ENCODE measurements at regions not wholly inside any gene's neighbourhood (a gene's known extent, or its start where the extent isn't known, plus 50 kb on each side); places are given as distances from the start of the nearest gene placed in this dataset.

GRCh38 chr20:43304598-43304997 is 114.9 kb upstream of the PTPRT start:
- no peak for DNase-seq

GRCh38 chr20:43302936-43303335 is 113.2 kb upstream of the PTPRT start:
- DNase-seq = no peak

- no peak for DNase-seq
These were observed 111.2 kb upstream of the PTPRT start for GRCh38 chr20:43300901-43301300.

DNA sequence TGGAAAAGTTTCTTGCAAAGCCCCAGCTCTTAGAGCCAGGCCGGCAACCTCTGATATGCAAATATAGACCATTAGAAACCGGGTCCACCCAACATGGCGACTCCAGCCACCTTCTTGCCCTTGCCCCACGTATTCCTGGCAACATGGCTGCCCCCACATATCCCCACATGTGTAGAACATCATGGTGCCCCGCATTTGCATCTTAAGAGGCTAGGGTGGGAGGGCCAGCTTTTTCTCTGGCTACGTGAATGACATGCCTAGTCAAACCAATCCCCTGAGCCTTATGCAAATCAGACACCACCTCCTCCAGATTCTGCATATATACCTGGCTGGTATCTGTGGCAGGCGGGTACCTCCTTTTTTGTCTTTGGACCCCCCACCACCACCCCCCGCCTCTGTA is 106.1 kb upstream of the PTPRT start:
- DNase-seq = no peak

- DNase-seq = no peak
These were observed 105.6 kb upstream of the PTPRT start for GRCh38 chr20:43295263-43295662.

GRCh38 chr20:43294031-43294430 is 104.3 kb upstream of the PTPRT start:
- no peak for DNase-seq

GRCh38 chr20:43293068-43293786 is 103.5 kb upstream of the PTPRT start:
- no peak for DNase-seq

DNA sequence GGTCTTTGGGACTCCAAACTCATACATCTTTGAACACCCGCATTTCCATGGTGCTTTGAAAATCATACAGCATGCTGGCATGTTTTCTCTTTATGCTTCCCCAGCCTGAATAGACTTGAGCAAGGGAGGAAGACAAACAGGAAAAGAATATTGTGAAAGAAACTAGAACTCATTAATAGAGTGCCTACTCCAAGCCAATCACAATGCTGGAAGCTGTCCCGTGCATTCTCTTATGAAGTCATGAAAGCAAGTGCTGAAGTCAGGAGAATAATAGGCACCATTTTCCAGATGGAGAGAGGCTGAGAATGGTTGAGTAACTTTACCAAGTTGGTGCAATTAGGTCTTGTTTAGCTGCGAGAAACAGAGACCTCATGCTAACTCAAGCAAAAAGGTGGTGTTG is 102.5 kb upstream of the PTPRT start:
- DNase-seq = no peak

- DNase-seq = no peak
These were observed 97.9 kb upstream of the PTPRT start for GRCh38 chr20:43287637-43288036.

DNA sequence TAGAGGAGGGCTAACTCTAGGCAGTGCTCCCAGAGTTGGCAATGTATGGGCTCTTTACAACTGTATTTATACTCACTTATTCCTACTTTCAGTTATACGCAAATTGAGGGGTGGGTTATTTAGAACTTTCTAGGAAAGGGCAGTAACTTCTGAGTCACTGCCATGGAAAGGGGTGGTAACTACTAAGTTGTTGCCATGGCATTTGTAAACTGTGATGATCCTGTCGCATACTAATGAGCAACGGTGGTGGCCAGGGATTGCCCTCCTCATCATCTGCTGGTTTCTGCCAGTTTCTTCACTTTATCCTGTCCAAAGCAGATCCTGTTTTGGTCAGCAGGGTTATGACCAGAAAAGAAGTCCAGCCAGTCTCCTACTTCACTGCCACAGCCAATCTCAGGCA is 95.5 kb upstream of the PTPRT start:
- no peak for DNase-seq

- no peak for DNase-seq
These were observed 94.8 kb upstream of the PTPRT start for GRCh38 chr20:43284486-43284885.

GRCh38 chr20:43283126-43283525 is 93.4 kb upstream of the PTPRT start:
- no peak for DNase-seq

DNA sequence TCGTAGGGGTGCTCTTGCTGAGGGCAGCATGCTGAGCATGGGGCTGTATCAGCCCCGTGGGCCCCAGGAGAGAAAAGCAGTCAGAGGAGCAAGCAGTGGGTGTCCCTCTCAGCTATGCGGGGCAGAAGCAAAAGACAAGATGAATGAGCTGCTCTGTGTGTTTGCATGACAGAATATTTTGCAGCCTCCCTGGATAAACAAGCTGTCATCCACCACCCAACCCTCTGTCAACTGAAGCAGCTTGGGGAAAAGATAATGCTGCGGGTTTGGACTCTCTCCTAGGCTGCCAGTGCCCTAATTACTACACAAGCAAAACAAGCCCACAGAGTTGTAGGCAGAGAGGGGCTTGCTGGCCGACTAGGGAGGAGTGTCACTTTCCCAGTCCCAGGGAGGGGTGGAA is 82.3 kb upstream of the PTPRT start:
- DNase-seq = no peak

DNA sequence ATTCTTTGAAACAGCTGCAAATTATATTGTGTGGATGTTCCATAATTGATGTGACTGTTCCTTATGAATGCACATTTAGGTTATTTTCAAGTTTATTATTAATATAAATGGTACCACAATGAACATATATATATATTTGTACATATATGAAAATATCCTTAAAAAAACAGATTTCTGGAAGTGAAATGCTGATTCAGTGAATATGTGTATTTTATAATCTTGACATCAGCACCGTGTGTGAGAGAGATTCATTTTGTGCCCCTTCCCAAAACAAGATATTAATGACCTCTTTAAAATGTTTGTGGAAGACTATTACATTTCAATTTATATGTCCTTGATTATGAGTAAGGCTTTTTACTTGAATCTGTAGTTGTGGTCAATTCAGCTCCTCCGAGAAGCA is 75.7 kb upstream of the PTPRT start:
- no peak for DNase-seq

GRCh38 chr20:43263226-43263625 is 73.5 kb upstream of the PTPRT start:
- no peak for DNase-seq

DNA sequence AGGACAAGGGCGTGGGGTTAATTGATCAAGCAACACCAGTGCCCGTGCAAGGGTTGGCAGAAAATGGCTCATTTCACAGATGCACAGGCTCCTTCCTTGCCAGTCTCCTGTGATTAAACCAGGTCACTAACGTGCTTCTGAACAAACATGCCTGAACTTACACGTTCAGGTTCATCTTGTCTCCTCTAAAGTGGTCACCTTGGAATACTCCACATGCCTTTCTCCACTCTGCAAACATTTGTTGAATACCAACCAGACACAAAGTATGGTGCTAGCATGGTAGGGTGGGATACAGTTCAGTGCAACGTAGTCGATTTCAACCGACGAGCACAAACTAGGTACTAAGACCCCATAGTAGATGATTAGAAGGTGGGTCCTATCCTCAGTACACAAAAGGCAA is 72.6 kb upstream of the PTPRT start:
- DNase-seq = no peak

DNA sequence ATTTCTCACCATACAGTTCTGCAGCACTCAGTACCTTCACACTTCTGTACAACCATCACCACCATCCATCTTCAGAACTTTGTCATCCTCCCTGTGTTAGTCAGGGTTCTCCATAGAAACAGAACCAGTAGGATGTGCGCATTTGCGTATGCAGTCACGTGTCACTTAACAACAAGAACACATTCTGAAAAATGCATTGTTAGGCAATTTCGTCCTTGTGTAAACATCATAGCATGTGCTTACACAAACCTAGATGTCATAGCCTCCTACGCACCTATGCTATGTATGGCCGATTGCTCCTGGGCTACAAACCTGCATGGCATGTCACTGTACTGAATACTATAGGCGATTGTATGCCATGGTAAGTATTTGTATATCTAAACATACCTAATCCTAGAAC is 66.2 kb upstream of the PTPRT start:
- DNase-seq = no peak

- no peak for DNase-seq
These were observed 63.1 kb upstream of the PTPRT start for GRCh38 chr20:43252761-43253160.

- DNase-seq = no peak
These were observed 58.6 kb upstream of the PTPRT start for GRCh38 chr20:43248341-43248740.

GRCh38 chr20:43247361-43247760 is 57.7 kb upstream of the PTPRT start:
- no peak for DNase-seq

DNA sequence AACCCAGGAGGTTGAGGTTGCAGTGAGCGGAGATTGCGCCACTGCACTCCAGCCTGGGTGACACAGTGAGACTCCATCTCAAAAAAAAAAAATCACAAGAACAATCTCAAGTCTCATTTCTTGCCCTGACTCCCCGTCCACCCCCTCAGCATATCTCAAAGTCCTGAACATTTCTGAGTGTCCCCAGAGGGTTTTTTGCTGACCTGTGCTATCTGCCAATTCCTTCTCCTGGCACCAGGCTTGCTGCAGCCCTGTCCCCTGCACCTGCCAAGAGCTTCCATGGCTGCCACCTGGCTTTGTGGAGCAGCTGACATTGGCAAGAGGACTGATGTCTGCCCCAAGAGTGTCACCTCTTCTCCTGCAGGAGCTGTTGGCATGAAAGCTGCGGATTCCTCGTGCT is 54.9 kb upstream of the PTPRT start:
- DNase-seq = no peak

DNA sequence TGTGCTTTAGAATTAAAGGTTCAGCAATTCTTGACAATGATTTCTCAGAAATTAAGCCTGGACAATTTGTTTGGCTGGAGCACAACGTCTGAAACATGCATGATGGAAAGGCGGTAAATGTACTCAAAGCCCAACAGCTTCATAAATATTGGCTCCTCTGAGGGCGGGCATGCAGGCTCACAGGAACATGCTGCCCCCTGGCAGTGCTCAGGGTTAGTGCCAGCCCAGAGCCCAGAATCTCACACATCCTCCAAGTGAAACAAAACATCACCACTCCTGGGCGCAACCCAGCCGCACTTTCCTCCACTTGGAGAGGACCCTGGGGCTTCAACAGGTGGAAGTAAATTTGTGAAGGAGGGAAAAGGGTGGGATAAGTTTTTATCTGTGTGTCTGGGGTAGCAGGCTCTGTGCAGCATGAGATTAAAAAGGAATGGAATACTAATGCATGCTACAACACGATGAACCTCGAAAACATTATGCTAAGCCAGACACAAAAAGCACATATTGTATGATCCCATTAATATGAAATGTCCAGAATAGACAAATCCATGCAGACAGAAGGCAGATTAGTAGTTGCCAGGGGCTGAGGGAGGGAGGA is 54.1 kb upstream of the PTPRT start:
- DNase-seq = no peak

DNA sequence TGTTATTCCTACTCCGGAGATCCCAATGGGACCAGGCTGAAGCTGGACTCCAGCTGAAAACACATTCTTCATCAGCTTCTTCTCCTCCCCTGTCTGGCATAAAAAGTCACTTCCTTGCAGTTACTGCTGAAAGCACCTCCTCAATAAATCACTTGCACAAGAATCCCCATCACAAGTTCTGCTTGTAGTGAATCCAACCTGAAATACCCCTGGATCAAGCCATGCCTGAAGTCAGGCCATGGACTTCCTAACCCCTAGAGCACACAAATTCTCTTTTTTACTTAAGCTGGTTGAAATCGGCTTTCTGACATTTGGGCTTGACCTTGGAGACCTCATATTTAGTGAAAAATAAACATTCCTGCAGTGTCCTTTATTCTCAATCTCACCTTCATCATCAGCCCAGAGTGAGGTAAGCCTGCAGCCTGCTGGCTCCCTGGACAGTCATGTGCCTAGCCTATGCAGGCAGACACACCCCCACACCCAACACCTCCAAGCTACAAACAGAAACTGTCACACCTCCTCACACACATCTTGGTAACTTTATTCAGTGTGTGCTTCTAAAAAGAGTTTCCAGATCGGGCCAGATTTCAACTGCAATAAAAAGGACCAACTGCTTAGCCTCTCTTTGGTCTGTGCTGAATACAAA is 51.5 kb upstream of the PTPRT start:
- DNase-seq = no peak

Measured in HCEC 1CT (cell line).